Loucy (cell line): ENCODE measurements at regions not wholly inside any gene's neighbourhood (a gene's known extent, or its start where the extent isn't known, plus 50 kb on each side); places are given as distances from the start of the nearest gene placed in this dataset.

Experiments
- CTCF ChIP-seq: fragments of 200-600 bp; sonication (generic); conservative IDR thresholded peaks from 2 replicates; pipeline ENCODE4 v1.5.1; 2014; ENCODE audit warnings: mild to moderate bottlenecking, antibody characterized with exemption, low read length
- EZH2phosphoT487 ChIP-seq: fragments of 200-600 bp; IDR thresholded peaks from 2 replicates; pipeline ENCODE4 v1.6.1; 2018; ENCODE audit warnings: antibody characterized with exemption, mild to moderate bottlenecking, moderate library complexity, borderline replicate concordance

GRCh38 chr2:14930441-14930840, 297.9 kb downstream of the LRATD1 start:
- TF ChIP-seq CTCF (no peak), EZH2phosphoT487 (no peak)
